GM19043 (cell line): ENCODE measurements at regions not wholly inside any gene's neighbourhood (a gene's known extent, or its start where the extent isn't known, plus 50 kb on each side); places are given as distances from the start of the nearest gene placed in this dataset.
"Not testable (repeated sequence)": the region's sequence is repeated elsewhere in the genome, so short reads cannot be mapped to it uniquely, and the experiment has no call there.

Source experiments
- ATAC-seq: cut with Tn5 transposase; IDR thresholded peaks from one replicate; pipeline ENCODE4 v1.9.1; 2021; ENCODE audit warnings: low read depth; ENCODE audit not compliant: unreplicated experiment

- ATAC-seq: no peak
Measured at GRCh38 chr14:86257973-86258372, 728.0 kb downstream of the FLRT2 start.

GRCh38 chr14:86243158-86243557, 713.2 kb downstream of the FLRT2 start:
- ATAC-seq: peak; percentile 72

GRCh38 chr14:86237733-86238132, 707.8 kb downstream of the FLRT2 start:
- no peak for ATAC-seq

GRCh38 chr14:86221755-86222154, 691.8 kb downstream of the FLRT2 start:
- ATAC-seq: no peak

GRCh38 chr14:86221000-86221399, 691.1 kb downstream of the FLRT2 start:
- ATAC-seq: no peak

GRCh38 chr14:86217523-86217922, 687.6 kb downstream of the FLRT2 start:
- ATAC-seq: no peak

GRCh38 chr14:86203843-86204242, 673.9 kb downstream of the FLRT2 start:
- ATAC-seq: no peak

GRCh38 chr14:86196471-86196870, 666.5 kb downstream of the FLRT2 start:
- no peak for ATAC-seq

- no peak for ATAC-seq
Measured at GRCh38 chr14:86193756-86194155, 663.8 kb downstream of the FLRT2 start.

- no peak for ATAC-seq
Measured at GRCh38 chr14:86179980-86180379, 650.0 kb downstream of the FLRT2 start.

- ATAC-seq: no peak
Measured at GRCh38 chr14:86168371-86168770, 638.4 kb downstream of the FLRT2 start.

- no peak for ATAC-seq
Measured at GRCh38 chr14:86166541-86166940, 636.6 kb downstream of the FLRT2 start.

GRCh38 chr14:86153480-86153879, 623.5 kb downstream of the FLRT2 start:
- no peak for ATAC-seq

GRCh38 chr14:86143248-86143647, 613.3 kb downstream of the FLRT2 start:
- no peak for ATAC-seq

GRCh38 chr14:86141966-86142365, 612.0 kb downstream of the FLRT2 start:
- no peak for ATAC-seq

- no peak for ATAC-seq
Measured at GRCh38 chr14:86129426-86129825, 599.5 kb downstream of the FLRT2 start.

GRCh38 chr14:86124328-86124727, 594.4 kb downstream of the FLRT2 start:
- no peak for ATAC-seq

- no peak for ATAC-seq
Measured at GRCh38 chr14:86115972-86116371, 586.0 kb downstream of the FLRT2 start.

- not testable (repeated sequence) for ATAC-seq
Measured at GRCh38 chr14:86110871-86111270, 580.9 kb downstream of the FLRT2 start.

- ATAC-seq: no peak
Measured at GRCh38 chr14:86104691-86105265, 574.8 kb downstream of the FLRT2 start.

- ATAC-seq: no peak
Measured at GRCh38 chr14:86094512-86094911, 564.6 kb downstream of the FLRT2 start.

GRCh38 chr14:86091811-86092210, 561.9 kb downstream of the FLRT2 start:
- ATAC-seq: no peak

GRCh38 chr14:86088156-86088555, 558.2 kb downstream of the FLRT2 start:
- ATAC-seq: no peak
